ENCODE measurements at regions not wholly inside any gene's neighbourhood (a gene's known extent, or its start where the extent isn't known, plus 50 kb on each side); places are given as distances from the start of the nearest gene placed in this dataset.

- TF ChIP-seq ZC3H10 (CRISPR knock-in tag; IDR thresholded peaks at IDR 0.05): no peak
- no peak for TF ChIP-seq POU6F1 (CRISPR knock-in tag; IDR thresholded peaks at IDR 0.05; ENCODE audit: borderline replicate concordance, low read depth)
- TF ChIP-seq CSRNP3 (CRISPR knock-in tag; IDR thresholded peaks at IDR 0.05): no peak
- TF ChIP-seq GLIS3 (CRISPR knock-in tag; IDR thresholded peaks at IDR 0.05): no peak
- TF ChIP-seq SNAI2 (CRISPR knock-in tag; IDR thresholded peaks at IDR 0.05): no peak
- no peak for TF ChIP-seq ISL1 (CRISPR knock-in tag; IDR thresholded peaks at IDR 0.05)
- TF ChIP-seq BACH2 (CRISPR knock-in tag; IDR thresholded peaks at IDR 0.05; ENCODE audit: borderline replicate concordance): no peak
- TF ChIP-seq ZNF70 (CRISPR knock-in tag; IDR thresholded peaks at IDR 0.05): no peak
- no peak for TF ChIP-seq PATZ1 (CRISPR knock-in tag; IDR thresholded peaks at IDR 0.05; ENCODE audit: borderline replicate concordance)
- no peak for TF ChIP-seq RARB (CRISPR knock-in tag; IDR thresholded peaks at IDR 0.05)
- TF ChIP-seq TOX (CRISPR knock-in tag; IDR thresholded peaks at IDR 0.05; ENCODE audit: borderline replicate concordance): no peak
- no peak for TF ChIP-seq OSR1 (CRISPR knock-in tag; IDR thresholded peaks at IDR 0.05)
- TF ChIP-seq TCF4 (CRISPR knock-in tag; IDR thresholded peaks at IDR 0.05; ENCODE audit: borderline replicate concordance): no peak
- no peak for TF ChIP-seq ESRRG (CRISPR knock-in tag; IDR thresholded peaks at IDR 0.05)
- TF ChIP-seq ARNTL (CRISPR knock-in tag; IDR thresholded peaks at IDR 0.05; ENCODE audit: borderline replicate concordance, low read depth): no peak
- no peak for TF ChIP-seq ZFP30 (CRISPR knock-in tag; IDR thresholded peaks at IDR 0.05)
- no peak for TF ChIP-seq TSHZ2 (CRISPR knock-in tag; IDR thresholded peaks at IDR 0.05)
- TF ChIP-seq ZFP3 (CRISPR knock-in tag; IDR thresholded peaks at IDR 0.05): no peak
- TF ChIP-seq ZNF8 (CRISPR knock-in tag; IDR thresholded peaks at IDR 0.05): no peak
- no peak for ATAC-seq
Measured at GRCh38 chr1:213337025-213337678, 286.1 kb downstream of the RPS6KC1 start.

GRCh38 chr1:213340593-213340992 lies 289.6 kb downstream of the RPS6KC1 start:
- ATAC-seq: no peak
- TF ChIP-seq PPARA (CRISPR knock-in tag; IDR thresholded peaks at IDR 0.05; ENCODE audit: borderline replicate concordance): no peak
- TF ChIP-seq ISL1 (CRISPR knock-in tag; IDR thresholded peaks at IDR 0.05): no peak
- TF ChIP-seq ZFP3 (CRISPR knock-in tag; IDR thresholded peaks at IDR 0.05): no peak
- TF ChIP-seq PATZ1 (CRISPR knock-in tag; IDR thresholded peaks at IDR 0.05; ENCODE audit: borderline replicate concordance): no peak
- TF ChIP-seq CSRNP3 (CRISPR knock-in tag; IDR thresholded peaks at IDR 0.05): no peak
- no peak for TF ChIP-seq GLIS3 (CRISPR knock-in tag; IDR thresholded peaks at IDR 0.05)
- TF ChIP-seq CREB5 (CRISPR knock-in tag; IDR thresholded peaks at IDR 0.05; ENCODE audit: low read depth): no peak
- TF ChIP-seq POU6F1 (CRISPR knock-in tag; IDR thresholded peaks at IDR 0.05; ENCODE audit: borderline replicate concordance, low read depth): no peak
- TF ChIP-seq SNAI2 (CRISPR knock-in tag; IDR thresholded peaks at IDR 0.05): no peak
- TF ChIP-seq TSHZ2 (CRISPR knock-in tag; IDR thresholded peaks at IDR 0.05): no peak
- no peak for TF ChIP-seq ZFP30 (CRISPR knock-in tag; IDR thresholded peaks at IDR 0.05)
- no peak for TF ChIP-seq TCF4 (CRISPR knock-in tag; IDR thresholded peaks at IDR 0.05; ENCODE audit: borderline replicate concordance)

All from SK-N-SH treated with all-trans-retinoic acid at 6 μM for 48 hours (cell line).